ENCODE measurements at regions not wholly inside any gene's neighbourhood (a gene's known extent, or its start where the extent isn't known, plus 50 kb on each side); places are given as distances from the start of the nearest gene placed in this dataset.

GRCh38 chr9:103261951-103262350 is 266.8 kb downstream of the CYLC2 start:
- no peak overlapping the region for H3K4me3 ChIP-seq (ENCODE audit: low read depth, low read length)
- TF ChIP-seq CTCF (IDR thresholded peaks at IDR 0.05; ENCODE audit: low read depth, low read length) = no peak
- DNase-seq (ENCODE audit: low read depth, low spot score) = no peak
- in situ Hi-C loops (cut with HindIII; ENCODE audit: low sequenced_read_pairs) = no loop called here

- no peak for TF ChIP-seq CTCF (IDR thresholded peaks at IDR 0.05; ENCODE audit: low read depth, low read length)
- no peak for DNase-seq (ENCODE audit: low read depth, low spot score)
- no peak overlapping the region for H3K4me3 ChIP-seq (ENCODE audit: low read depth, low read length)
- in situ Hi-C loops (cut with HindIII; ENCODE audit: low sequenced_read_pairs) = no loop called here
These were observed 270.9 kb downstream of the CYLC2 start for GRCh38 chr9:103266064-103266463.

DNA sequence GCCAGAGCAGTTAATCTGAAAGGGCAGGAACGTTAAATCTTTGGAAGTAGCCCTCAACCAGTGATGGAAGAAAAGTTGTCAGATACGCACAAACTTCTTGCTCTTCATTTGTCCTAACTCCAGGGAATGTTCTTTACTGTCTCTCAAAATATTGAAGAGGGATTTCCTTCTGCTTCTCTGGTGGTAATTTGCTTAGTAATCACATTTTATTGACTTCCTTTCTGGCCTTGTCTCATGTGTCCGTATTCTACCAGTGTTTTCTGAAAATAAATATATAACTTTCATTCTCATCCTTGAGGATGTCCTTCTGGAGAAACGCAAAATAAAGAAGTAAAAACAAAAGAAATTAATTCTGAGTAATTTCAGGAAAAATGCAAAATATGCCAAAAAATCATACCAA is 282.1 kb downstream of the CYLC2 start:
- no peak overlapping the region for H3K4me3 ChIP-seq (ENCODE audit: low read depth, low read length)
- TF ChIP-seq CTCF (IDR thresholded peaks at IDR 0.05; ENCODE audit: low read depth, low read length) = no peak
- no peak for DNase-seq (ENCODE audit: low read depth, low spot score)
- in situ Hi-C loops (cut with HindIII; ENCODE audit: low sequenced_read_pairs) = no loop called here

- no peak for TF ChIP-seq CTCF (IDR thresholded peaks at IDR 0.05; ENCODE audit: low read depth, low read length)
- in situ Hi-C loops (cut with HindIII; ENCODE audit: low sequenced_read_pairs) = no loop called here
- no peak for DNase-seq (ENCODE audit: low read depth, low spot score)
- no peak overlapping the region for H3K4me3 ChIP-seq (ENCODE audit: low read depth, low read length)
These were observed 286.0 kb downstream of the CYLC2 start for GRCh38 chr9:103281126-103281525.

GRCh38 chr9:103287361-103287760 is 292.2 kb downstream of the CYLC2 start:
- DNase-seq (ENCODE audit: low read depth, low spot score) = no peak
- in situ Hi-C loops (cut with HindIII; ENCODE audit: low sequenced_read_pairs) = no loop called here
- TF ChIP-seq CTCF (IDR thresholded peaks at IDR 0.05; ENCODE audit: low read depth, low read length) = no peak
- H3K4me3 ChIP-seq (ENCODE audit: low read depth, low read length) = no peak overlapping the region

DNA sequence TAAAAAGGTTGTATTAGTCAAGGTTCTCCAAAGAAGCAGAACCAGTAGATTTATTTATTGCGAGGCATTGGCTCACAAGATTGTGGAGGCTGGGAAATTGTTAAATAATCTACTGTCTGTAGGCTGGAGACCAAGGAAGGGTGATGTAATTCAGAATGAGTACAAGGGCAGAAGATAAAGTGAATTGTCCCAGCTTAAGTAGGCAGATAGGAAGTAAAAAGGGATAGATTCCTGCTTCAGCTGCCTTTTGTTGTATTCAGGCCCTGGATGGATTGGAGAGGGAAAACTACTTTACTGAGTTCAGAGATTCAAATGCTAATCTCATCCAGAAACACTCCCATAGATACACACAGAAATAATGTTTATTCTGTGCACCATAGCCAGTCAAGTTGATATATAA is 301.1 kb downstream of the CYLC2 start:
- DNase-seq (ENCODE audit: low read depth, low spot score) = no peak
- H3K4me3 ChIP-seq (ENCODE audit: low read depth, low read length) = no peak overlapping the region
- no peak for TF ChIP-seq CTCF (IDR thresholded peaks at IDR 0.05; ENCODE audit: low read depth, low read length)
- in situ Hi-C loops (cut with HindIII; ENCODE audit: low sequenced_read_pairs) = no loop called here

DNA sequence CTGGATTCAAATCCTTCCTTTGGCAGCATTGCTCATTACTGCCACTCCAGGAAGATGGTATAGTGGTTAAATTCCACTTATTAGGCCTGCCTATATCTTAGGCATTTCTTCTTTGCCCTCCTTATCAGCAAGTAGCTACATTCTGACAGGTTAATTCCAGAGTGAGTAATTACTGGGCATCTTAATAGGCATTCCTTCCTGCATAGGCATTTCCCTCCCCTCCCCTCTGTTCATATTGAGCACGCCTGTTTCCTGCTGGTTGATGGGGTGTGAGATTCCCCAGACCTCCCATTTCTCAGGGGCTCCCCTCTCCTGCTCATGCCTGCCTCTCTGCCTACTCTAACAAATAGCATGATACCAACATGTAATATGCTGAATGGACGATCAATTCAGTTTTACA is 305.9 kb downstream of the CYLC2 start:
- in situ Hi-C loops (cut with HindIII; ENCODE audit: low sequenced_read_pairs) = no loop called here

More for the DNA sequence above, 305.9 kb downstream of the CYLC2 start:
- TF ChIP-seq CTCF (IDR thresholded peaks at IDR 0.05; ENCODE audit: low read depth, low read length) = no peak
- no peak for DNase-seq (ENCODE audit: low read depth, low spot score)
- H3K4me3 ChIP-seq (ENCODE audit: low read depth, low read length) = no peak overlapping the region

Data from astrocyte of the spinal cord (primary cell).